ENCODE measurements at regions not wholly inside any gene's neighbourhood (a gene's known extent, or its start where the extent isn't known, plus 50 kb on each side); places are given as distances from the start of the nearest gene placed in this dataset.

DNA sequence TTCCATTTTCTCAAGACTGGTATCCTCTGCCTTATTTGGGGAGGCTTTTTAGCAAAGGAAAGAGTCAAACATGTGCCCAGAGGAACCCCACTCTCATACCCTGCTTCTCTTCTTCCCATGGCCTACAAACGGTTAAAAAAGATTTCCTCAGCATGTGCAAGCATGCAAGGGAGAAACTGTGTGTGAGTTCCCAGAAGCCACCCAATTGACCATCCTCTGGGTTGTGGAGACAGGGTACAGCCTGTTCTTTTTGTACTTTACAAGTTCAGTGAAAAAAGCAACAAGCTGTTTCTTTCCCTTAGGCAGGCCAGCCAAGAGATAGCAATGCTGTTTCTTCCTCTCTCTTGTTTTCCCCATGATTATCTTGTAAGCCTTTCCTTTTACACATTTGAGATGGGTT lies 68.8 kb upstream of the MTPN start:
- Mint-ChIP-seq H3K36me3 (ENCODE audit: insufficient read depth in 1 of 3, low read depth in 3 of 3) (0 out of 7 replicates have a peak, but pooled peaks cover 0 to 8% (median 0%) of the 10 kb centered on the region in 3 experiments), H3K4me1 (no peaks in the 10 kb centered on the region), H3K27ac (no peak overlapping the region), H3K4me3 (no peak overlapping the region), H3K9me3 (peaks cover 3 to 9% of the 10 kb centered on the region in 2 experiments; a peak in 3 of 5 replicates), H3K27me3 (ENCODE audit: low read depth) (no peaks in the 10 kb centered on the region; the same call in 1 of the 2 replicates)
- no peak overlapping the region for H2AFZ ChIP-seq (ENCODE audit: low read length)
- no peak overlapping the region for H4K91ac ChIP-seq (ENCODE audit: insufficient read length, low read depth, low read length)
- H3K56ac ChIP-seq (ENCODE audit: insufficient read length, low read depth, low read length): no peak overlapping the region
- no peaks in the 10 kb centered on the region for H3K79me2 ChIP-seq (ENCODE audit: insufficient read depth, low read length)
- no peak overlapping the region for H2BK20ac ChIP-seq (ENCODE audit: low read depth, low read length, poor library complexity, severe bottlenecking)
- no peak overlapping the region for H2BK120ac ChIP-seq (ENCODE audit: low read depth, low read length, poor library complexity, severe bottlenecking)
- TF ChIP-seq CTCF (conservative IDR thresholded peaks at IDR 0.05): no peak
- no peak overlapping the region for H3K27ac ChIP-seq (ENCODE audit: insufficient read length, low read depth, low read length)
- H3K27me3 ChIP-seq (ENCODE audit: insufficient read depth, low read length): no peaks in the 10 kb centered on the region
- no peak overlapping the region for H3K18ac ChIP-seq (ENCODE audit: insufficient read length, low read depth, low read length)
- no peak overlapping the region for H3T11ph ChIP-seq (ENCODE audit: low read length)
- no peaks in the 10 kb centered on the region for H3K23me2 ChIP-seq (ENCODE audit: insufficient read length, low read depth, low read length, poor library complexity, severe bottlenecking)
- H2BK5ac ChIP-seq (ENCODE audit: insufficient read length, low read length): no peak overlapping the region
- H3K79me1 ChIP-seq (ENCODE audit: insufficient read depth, low read depth, low read length, poor library complexity, severe bottlenecking): no peaks in the 10 kb centered on the region
- WGBS (ENCODE audit: extremely low coverage, insufficient read length, low lambda C conversion rate): no CpG with 5 or more reads among the region's 1 CpG
- no peak overlapping the region for H3K9ac ChIP-seq (ENCODE audit: extremely low read depth, insufficient read length, low read length)
- H4K8ac ChIP-seq (replicated peaks; ENCODE audit: insufficient read length, low read depth, low read length): no peak overlapping the region
- no peaks in the 10 kb centered on the region for H3K4me1 ChIP-seq (ENCODE audit: insufficient read depth, low read length)
- DNase-seq: no peak
- H3K23ac ChIP-seq (ENCODE audit: insufficient read length, low read depth, low read length): no peak overlapping the region
- no peak overlapping the region for H2AK5ac ChIP-seq (ENCODE audit: insufficient read length, low read length)
- H3K14ac ChIP-seq (ENCODE audit: insufficient read depth, low read length): no peak overlapping the region
- H3K4me2 ChIP-seq (ENCODE audit: insufficient read depth, insufficient read length, low read length): no peak overlapping the region
- no peak overlapping the region for H3K4ac ChIP-seq (ENCODE audit: low read depth, low read length)
- H4K20me1 ChIP-seq (ENCODE audit: control insufficient read depth, insufficient read depth, insufficient read length): no peaks in the 10 kb centered on the region
- no peak overlapping the region for H4K5ac ChIP-seq (ENCODE audit: insufficient read length, low read depth, low read length)
- H2BK15ac ChIP-seq (ENCODE audit: low read depth, low read length): no peak overlapping the region
- H2BK12ac ChIP-seq (ENCODE audit: insufficient read length, low read depth, low read length): no peak overlapping the region
- H3K9me3 ChIP-seq (ENCODE audit: control insufficient read depth, low read depth, low read length): no peaks in the 10 kb centered on the region
